ENCODE measurements at regions not wholly inside any gene's neighbourhood (a gene's known extent, or its start where the extent isn't known, plus 50 kb on each side); places are given as distances from the start of the nearest gene placed in this dataset.

DNA sequence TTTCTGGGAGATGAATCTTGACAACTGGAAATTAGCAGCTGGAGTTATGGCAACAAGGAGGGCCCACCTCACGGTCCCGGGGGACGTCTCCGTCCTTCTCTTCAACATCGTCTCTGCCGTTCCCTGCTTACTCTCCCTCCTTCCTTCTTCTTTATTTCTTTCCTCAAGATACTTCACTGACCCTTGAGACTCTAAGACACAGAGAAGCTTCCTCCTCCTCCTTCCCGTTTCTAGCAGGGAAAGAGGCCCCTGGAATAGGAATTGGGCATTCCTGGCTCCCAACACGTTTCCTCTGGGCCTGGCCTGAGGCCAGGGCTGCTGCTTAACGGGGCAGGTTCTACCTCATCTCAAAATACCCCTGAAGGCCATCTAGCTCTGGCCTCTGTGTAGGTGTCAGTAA lies 189.9 kb upstream of the GMDS start:
- TF ChIP-seq CTCF (IDR thresholded peaks at IDR 0.05) (no peak), POLR2A (IDR thresholded peaks at IDR 0.05) (no peak)
